HG02571 (cell line): ENCODE measurements at regions not wholly inside any gene's neighbourhood (a gene's known extent, or its start where the extent isn't known, plus 50 kb on each side); places are given as distances from the start of the nearest gene placed in this dataset.

Experiments
- ATAC-seq: cut with Tn5 transposase; IDR thresholded peaks from one replicate; pipeline ENCODE4 v1.9.1; 2021; ENCODE audit warnings: mild to moderate bottlenecking, moderate library complexity; ENCODE audit not compliant: unreplicated experiment

- ATAC-seq = no peak
Measured at GRCh38 chr1:185373813-185374529, 56.9 kb upstream of the IVNS1ABP start.

DNA sequence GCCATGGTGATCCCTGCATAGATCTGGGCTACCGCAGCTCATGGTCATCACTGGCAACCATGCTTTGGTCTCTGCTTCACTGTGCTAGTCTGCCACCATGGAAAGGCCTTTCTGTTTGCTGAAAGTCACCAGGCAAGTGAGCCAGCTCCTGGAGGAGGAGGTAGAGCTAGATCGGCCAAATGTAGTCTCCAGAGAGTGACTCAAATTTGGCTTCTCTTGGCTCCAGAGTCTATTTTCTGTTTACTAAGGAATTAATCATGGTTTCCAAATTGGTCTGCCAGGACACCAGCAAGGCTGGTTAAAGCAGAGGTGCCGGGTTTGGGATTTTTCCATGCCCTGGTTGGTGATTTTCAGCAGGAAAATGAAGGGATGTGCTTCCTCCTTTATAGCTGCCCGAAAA, 52.7 kb upstream of the IVNS1ABP start:
- no peak for ATAC-seq

DNA sequence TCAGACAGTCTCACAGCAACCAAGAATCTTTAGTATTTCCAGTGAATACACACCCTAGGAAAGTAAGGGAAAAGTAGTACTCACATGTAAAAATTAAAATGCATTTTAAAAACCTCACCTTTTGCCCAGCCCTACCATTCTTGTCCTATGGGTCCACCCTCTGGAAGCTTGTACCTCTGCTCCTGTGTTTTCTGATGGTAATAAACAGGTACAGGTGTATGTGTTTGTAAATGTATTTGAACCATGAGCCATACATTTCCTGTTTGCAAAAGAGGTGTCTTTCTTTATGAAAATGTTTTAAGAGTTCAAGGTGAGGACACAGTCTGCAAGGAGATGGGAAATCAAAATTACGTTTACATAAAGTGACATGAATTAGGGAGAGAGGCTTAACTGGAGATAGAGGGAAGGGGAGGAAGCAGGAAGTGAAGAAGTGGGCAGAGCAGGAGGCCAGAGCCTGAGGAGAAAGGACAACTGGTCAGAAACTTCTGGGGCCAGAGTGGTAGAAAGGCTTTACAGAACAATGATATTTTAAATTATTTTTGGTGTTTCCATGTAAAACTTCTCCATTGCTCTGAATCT, 52.0 kb upstream of the IVNS1ABP start:
- ATAC-seq = no peak

GRCh38 chr1:185368313-185368855, 51.3 kb upstream of the IVNS1ABP start:
- no peak for ATAC-seq

GRCh38 chr1:185367218-185367617, 50.2 kb upstream of the IVNS1ABP start:
- ATAC-seq = no peak
